ENCODE measurements at regions not wholly inside any gene's neighbourhood (a gene's known extent, or its start where the extent isn't known, plus 50 kb on each side); places are given as distances from the start of the nearest gene placed in this dataset.

DNA sequence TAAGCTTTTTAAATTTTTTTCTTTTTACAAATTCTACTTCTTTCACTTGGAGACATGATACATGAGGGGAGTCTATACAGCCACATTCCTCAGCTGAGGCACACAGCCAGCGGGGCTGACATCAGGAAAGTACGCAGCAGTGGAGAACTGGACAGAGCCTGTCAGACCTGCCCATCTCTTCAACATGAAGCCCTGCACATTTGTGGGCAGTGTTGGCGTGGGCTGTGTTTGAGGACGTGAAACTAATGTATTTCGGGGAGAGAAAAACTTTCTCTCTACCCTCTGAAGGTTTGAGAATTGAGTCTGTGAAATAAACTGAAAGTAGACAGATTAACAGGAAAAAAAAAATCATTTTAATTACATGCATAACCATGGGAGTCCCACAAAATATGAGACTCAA lies 84.8 kb upstream of the HTATIP2 start:
- no peak for TF ChIP-seq CTCF (conservative IDR thresholded peaks at IDR 0.05; ENCODE audit: low read depth, low read length)
- TF ChIP-seq EZH2 (IDR thresholded peaks at IDR 0.05; ENCODE audit: borderline replicate concordance, low read depth, low read length, poor library complexity, severe bottlenecking) = no peak
